A673 (cell line): ENCODE measurements at regions not wholly inside any gene's neighbourhood (a gene's known extent, or its start where the extent isn't known, plus 50 kb on each side); places are given as distances from the start of the nearest gene placed in this dataset.

Experiments
- BruUV-seq: library from RNA; stranded (reverse); fragments of 400-500 nt; replicated peaks from 2 replicates; lab custom pipeline; 2021; lab: Mats Ljungman, UMichigan
- CTCF ChIA-PET: fragments of 300-600 bp; sonication (Branson Sonifier 250); formaldehyde crosslinking; loops from one replicate; lab custom pipeline; 2022; ENCODE audit warnings: antibody characterized with exemption; lab: Charles Lee
- POLR2A ChIA-PET: fragments of 300-600 bp; sonication (Branson Sonifier 250); formaldehyde crosslinking; loops from one replicate; lab custom pipeline; 2022; ENCODE audit warnings: antibody characterized with exemption; ENCODE audit not compliant: low non-redundant PET; lab: Charles Lee
- DNase-seq: peaks from one replicate; pipeline ENCODE4 v3.0.0-alpha.2; 2015; ENCODE audit warnings: low spot score
- H3K27ac ChIP-seq: fragments of 200-600 bp; sonication (generic); 2 replicates; pipeline ENCODE4 v1.5.1; 2016; ENCODE audit warnings: mixed run types, low read depth, mild to moderate bottlenecking, mixed read lengths, antibody characterized with exemption, low read length; ENCODE audit not compliant: poor library complexity, severe bottlenecking
- H3K27me3 ChIP-seq: fragments of 200-600 bp; sonication (generic); replicated peaks from 2 replicates; pipeline ENCODE4 v1.6.1; 2017; ENCODE audit warnings: mixed run types, low read depth, mild to moderate bottlenecking, mixed read lengths, antibody characterized with exemption, low read length; ENCODE audit not compliant: insufficient read depth, poor library complexity
- H3K36me3 ChIP-seq: fragments of 200-600 bp; sonication (generic); 2 replicates; pipeline ENCODE4 v1.6.1; 2016; ENCODE audit warnings: mixed run types, mild to moderate bottlenecking, mixed read lengths, antibody characterized with exemption, low read length; ENCODE audit not compliant: insufficient read depth, poor library complexity, severe bottlenecking
- H3K4me1 ChIP-seq: fragments of 200-600 bp; sonication (generic); 2 replicates; pipeline ENCODE4 v1.6.1; 2017; ENCODE audit warnings: mixed run types, mild to moderate bottlenecking, mixed read lengths, antibody characterized with exemption, low read length; ENCODE audit not compliant: insufficient read depth, poor library complexity, severe bottlenecking
- H3K4me3 ChIP-seq: fragments of 200-600 bp; sonication (generic); 2 replicates; pipeline ENCODE4 v1.5.1; 2016; ENCODE audit warnings: low read depth, mixed run types, mild to moderate bottlenecking, mixed read lengths, low read length; ENCODE audit not compliant: poor library complexity, severe bottlenecking
- H3K9me3 ChIP-seq: fragments of 200-600 bp; sonication (generic); 2 replicates; pipeline ENCODE4 v1.6.1; 2016; ENCODE audit warnings: mixed run types, low read depth, mild to moderate bottlenecking, mixed read lengths, antibody characterized with exemption, low read length; ENCODE audit not compliant: poor library complexity, severe bottlenecking
- CTCF ChIP-seq: fragments of 300-800, 200-600 bp; sonication (generic); conservative IDR thresholded peaks from 2 replicates; pipeline ENCODE4 v1.5.1; 2017; ENCODE audit warnings: low read depth, mild to moderate bottlenecking, antibody characterized with exemption, low read length, moderate library complexity, mixed read lengths
- EZH2 ChIP-seq: fragments of 200-600 bp; sonication (generic); IDR thresholded peaks from 2 replicates; pipeline ENCODE4 v1.6.1; 2017; ENCODE audit warnings: borderline replicate concordance, low read depth, mild to moderate bottlenecking, mixed read lengths, antibody characterized with exemption, low read length; ENCODE audit not compliant: poor library complexity, severe bottlenecking
- intact Hi-C: fragments of 100-400 bp; cut with micrococcal nuclease; formaldehyde crosslinking; loops from one replicate; pipeline ENCODE4 v1.10.0; 2022; ENCODE audit not compliant: unreplicated experiment

- DNase-seq = no peak
- ChIA-PET CTCF (interaction anchor here (0.6 kb wide), 1 partner anchor 301 kb away, joined by 4 read pairs; no protein-coding TSS in a partner anchor), POLR2A (no interaction called here)
- H3K36me3 ChIP-seq = no peaks in the 10 kb centered on the region
- no peak overlapping the region for H3K27ac ChIP-seq
- intact Hi-C loops = no loop called here
- H3K4me1 ChIP-seq = no peaks in the 10 kb centered on the region
- no peaks in the 10 kb centered on the region for H3K9me3 ChIP-seq
- H3K4me3 ChIP-seq = no peak overlapping the region
- BruUV-seq = no TSS peak
- peaks cover 15% of the 10 kb centered on the region for H3K27me3 ChIP-seq
- TF ChIP-seq CTCF = no peak
- TF ChIP-seq EZH2 = no peak
Measured at GRCh38 chr18:11526675-11527074, 82.7 kb upstream of the SLC35G4 start.

GRCh38 chr18:11523804-11524203 lies 85.6 kb upstream of the SLC35G4 start:
- Histone ChIP-seq H3K4me1 (no peaks in the 10 kb centered on the region), H3K36me3 (no peaks in the 10 kb centered on the region), H3K9me3 (no peaks in the 10 kb centered on the region), H3K4me3 (no peak overlapping the region), H3K27me3 (peaks cover 15% of the 10 kb centered on the region), H3K27ac (no peak overlapping the region)
- no TSS peak for BruUV-seq
- intact Hi-C loops = no loop called here
- TF ChIP-seq CTCF = no peak
- no peak for TF ChIP-seq EZH2
- POLR2A ChIA-PET = no interaction called here
- no peak for DNase-seq
- CTCF ChIA-PET = no interaction called here

- peaks cover 15% of the 10 kb centered on the region for H3K27me3 ChIP-seq
- BruUV-seq = no TSS peak
- ChIA-PET CTCF (no interaction called here), POLR2A (no interaction called here)
- no peaks in the 10 kb centered on the region for H3K36me3 ChIP-seq
- intact Hi-C loops = no loop called here
- H3K4me3 ChIP-seq = no peak overlapping the region
- H3K9me3 ChIP-seq = no peaks in the 10 kb centered on the region
- no peak for TF ChIP-seq EZH2
- no peak for TF ChIP-seq CTCF
- no peaks in the 10 kb centered on the region for H3K4me1 ChIP-seq
- DNase-seq = no peak
- H3K27ac ChIP-seq = no peak overlapping the region
Measured at GRCh38 chr18:11522992-11523391, 86.4 kb upstream of the SLC35G4 start.
